CD4-positive, CD25-positive, alpha-beta regulatory T cell (primary cell): ENCODE measurements at regions not wholly inside any gene's neighbourhood (a gene's known extent, or its start where the extent isn't known, plus 50 kb on each side); places are given as distances from the start of the nearest gene placed in this dataset.

Experiments used
- ATAC-seq, 2 donors: fragments of 150-1000 bp; cut with Tn5 transposase; one replicate each; pipeline ENCODE4 v1.10.0; 2021; ENCODE audit warnings: low read depth in 2 of 2, moderate number of reproducible peaks in 2 of 2, moderate library complexity in 1 of 2
- DNase-seq, 3 donors: peaks; one replicate each; pipeline versions ENCODE4 v3.0.0 to v3.0.0-alpha.2; 2012 to 2022; ENCODE audit warnings: mixed read lengths in 1 of 3
- H3K27ac ChIP-seq: one replicate; pipeline ENCODE4 v1.7.0; 2013; ENCODE audit warnings: mild to moderate bottlenecking, low read length; ENCODE audit not compliant: insufficient read depth, poor library complexity, severe bottlenecking
- H3K27me3 ChIP-seq: one replicate; pipeline ENCODE4 v1.7.0; 2013; ENCODE audit warnings: low read length; ENCODE audit not compliant: control insufficient read depth, insufficient read depth
- H3K36me3 ChIP-seq: one replicate; pipeline ENCODE4 v1.7.0; 2013; ENCODE audit warnings: mild to moderate bottlenecking, low read length, moderate library complexity; ENCODE audit not compliant: control insufficient read depth, insufficient read depth
- H3K4me1 ChIP-seq: 2 replicates; pipeline ENCODE4 v1.7.0; 2013; ENCODE audit warnings: mild to moderate bottlenecking, low read length; ENCODE audit not compliant: insufficient read depth, control insufficient read depth, poor library complexity, severe bottlenecking
- H3K4me3 ChIP-seq: one replicate; pipeline ENCODE4 v1.7.0; 2013; ENCODE audit warnings: low read depth, mild to moderate bottlenecking, low read length, moderate library complexity
- H3K9me3 ChIP-seq, 2 experiments: 1 replicate in 1 of 2; 2 replicates in 1 of 2; pipeline ENCODE4 v1.7.0; 2013; ENCODE audit warnings: low read length in 2 of 2, mild to moderate bottlenecking in 1 of 2, moderate library complexity in 1 of 2; ENCODE audit not compliant: control insufficient read depth in 2 of 2
- H3K27ac Mint-ChIP-seq, 3 donors: one replicate each; pipeline ENCODE4 v1.8.0; 2020 to 2022; ENCODE audit warnings: mild to moderate bottlenecking in 3 of 3, mixed read lengths in 3 of 3, moderate library complexity in 2 of 3
- H3K27me3 Mint-ChIP-seq: one replicate; pipeline ENCODE4 v1.8.0; 2022; ENCODE audit warnings: mild to moderate bottlenecking, mixed read lengths
- H3K36me3 Mint-ChIP-seq: one replicate; pipeline ENCODE4 v1.8.0; 2020; ENCODE audit warnings: mixed read lengths
- H3K4me1 Mint-ChIP-seq, 4 donors: one replicate each; pipeline ENCODE4 v1.8.0; 2020 to 2022; ENCODE audit warnings: mixed read lengths in 4 of 4, mild to moderate bottlenecking in 1 of 4
- H3K4me3 Mint-ChIP-seq, 4 donors: one replicate each; pipeline ENCODE4 v1.8.0; 2020 to 2022; ENCODE audit warnings: mild to moderate bottlenecking in 4 of 4, mixed read lengths in 4 of 4, moderate library complexity in 3 of 4
- H3K9me3 Mint-ChIP-seq, 7 donors: one replicate each; pipeline ENCODE4 v1.8.0; 2020 to 2022; ENCODE audit warnings: mixed read lengths in 7 of 7, mild to moderate bottlenecking in 3 of 7, moderate library complexity in 2 of 7

DNA sequence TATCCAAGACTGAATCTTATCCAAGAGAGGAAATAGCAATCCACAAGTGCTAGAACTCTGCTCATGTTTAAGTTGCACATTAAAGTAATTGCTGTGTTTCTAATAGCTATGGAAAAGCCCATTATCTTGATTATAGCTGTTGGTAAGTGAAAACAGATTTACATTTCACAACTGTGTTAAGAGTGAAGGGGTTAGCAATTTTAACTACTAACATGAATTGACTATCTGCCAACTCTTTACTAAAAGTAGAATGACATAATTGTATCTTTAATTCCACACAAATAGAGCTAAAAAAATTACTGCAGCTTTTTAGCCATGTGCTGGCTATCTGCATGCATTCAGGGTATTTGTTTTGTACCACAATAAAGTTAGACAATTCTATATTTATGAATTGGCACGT, 277.9 kb upstream of the IRAK1BP1 start:
- no peak for DNase-seq
- Histone ChIP-seq H3K4me1 (no peaks in the 10 kb centered on the region), H3K36me3 (no peaks in the 10 kb centered on the region), H3K9me3 (no peaks in the 10 kb centered on the region), H3K27me3 (no peaks in the 10 kb centered on the region), H3K4me3 (no peak overlapping the region), H3K27ac (no peak overlapping the region)
- no peaks in the 10 kb centered on the region for H3K4me1 Mint-ChIP-seq
- H3K9me3 Mint-ChIP-seq = peaks cover 0 to 3% (median 0%) of the 10 kb centered on the region in 7 donors
- H3K4me3 Mint-ChIP-seq = no peak overlapping the region
- ATAC-seq = no peak
- H3K36me3 Mint-ChIP-seq = no peaks in the 10 kb centered on the region
- no peaks in the 10 kb centered on the region for H3K27me3 Mint-ChIP-seq
- H3K27ac Mint-ChIP-seq = no peak overlapping the region

DNA sequence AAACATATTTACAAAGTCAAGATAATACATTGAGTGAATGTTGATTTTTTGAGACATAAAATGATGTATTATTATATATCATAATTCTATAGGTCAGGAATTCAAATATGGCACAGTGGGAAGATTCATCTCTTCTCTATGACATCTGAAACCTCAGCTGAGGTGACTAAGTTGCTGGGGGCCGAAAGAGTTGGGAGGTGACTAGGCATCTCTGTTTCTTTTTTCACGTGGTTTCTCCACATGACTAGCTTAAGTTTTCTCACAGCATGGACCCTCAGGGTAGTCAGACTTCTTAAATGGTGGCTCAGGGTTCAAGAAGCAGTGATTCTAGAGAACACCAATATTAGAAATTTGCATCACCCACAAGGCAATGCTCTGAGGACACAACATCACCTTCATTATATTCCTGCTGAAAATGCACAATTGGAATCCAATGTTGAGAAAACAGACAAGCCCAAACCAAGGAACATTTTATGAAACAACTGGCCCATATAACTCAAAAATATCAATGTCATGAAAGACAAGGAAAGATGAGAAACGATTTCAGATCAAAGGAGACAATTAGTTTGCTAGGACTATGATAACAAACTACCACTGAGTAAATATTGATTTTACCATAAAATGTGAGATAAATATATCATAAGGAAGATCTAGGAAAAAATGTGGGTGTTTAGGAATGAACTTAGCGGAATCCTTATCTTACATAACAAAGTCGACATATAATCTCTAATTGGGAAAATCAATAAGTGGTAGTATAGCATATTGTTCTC, 273.3 kb upstream of the IRAK1BP1 start:
- no peaks in the 10 kb centered on the region for H3K36me3 ChIP-seq
- Mint-ChIP-seq H3K27me3 (no peaks in the 10 kb centered on the region), H3K9me3 (peaks cover 0 to 5% (median 0%) of the 10 kb centered on the region in 7 donors), H3K36me3 (no peaks in the 10 kb centered on the region), H3K27ac (no peak overlapping the region), H3K4me1 (no peaks in the 10 kb centered on the region), H3K4me3 (no peak overlapping the region)
- no peak overlapping the region for H3K27ac ChIP-seq
- H3K9me3 ChIP-seq = no peaks in the 10 kb centered on the region
- ATAC-seq (no peak), DNase-seq (no peak)
- H3K4me3 ChIP-seq = no peak overlapping the region
- no peaks in the 10 kb centered on the region for H3K4me1 ChIP-seq
- H3K27me3 ChIP-seq = no peaks in the 10 kb centered on the region

DNA sequence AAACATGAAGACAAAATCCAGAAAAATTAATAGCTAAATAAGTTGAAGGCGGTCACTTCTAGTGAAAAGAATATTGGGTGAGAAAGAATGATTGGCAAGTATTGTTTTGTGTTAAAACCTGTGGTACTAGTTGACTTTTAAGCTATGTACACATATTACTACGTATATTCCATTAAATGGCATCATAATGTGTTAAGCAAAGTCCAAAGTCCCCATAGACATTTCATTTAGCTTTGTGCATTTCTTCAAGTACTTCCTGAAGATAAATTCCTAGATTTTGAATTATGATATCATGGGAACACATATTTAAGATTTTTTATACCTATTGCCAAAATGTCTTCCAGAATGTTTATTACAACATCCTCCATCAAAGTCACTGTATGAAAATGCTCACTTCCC, 272.7 kb upstream of the IRAK1BP1 start:
- no peaks in the 10 kb centered on the region for H3K27me3 ChIP-seq
- H3K9me3 Mint-ChIP-seq = peaks cover 0 to 5% (median 0%) of the 10 kb centered on the region in 7 donors
- no peaks in the 10 kb centered on the region for H3K4me1 Mint-ChIP-seq
- ATAC-seq (no peak), DNase-seq (no peak)
- H3K36me3 ChIP-seq = no peaks in the 10 kb centered on the region
- H3K27me3 Mint-ChIP-seq = no peaks in the 10 kb centered on the region
- no peak overlapping the region for H3K4me3 Mint-ChIP-seq
- H3K36me3 Mint-ChIP-seq = no peaks in the 10 kb centered on the region
- H3K9me3 ChIP-seq = no peaks in the 10 kb centered on the region
- H3K4me3 ChIP-seq = no peak overlapping the region
- H3K27ac Mint-ChIP-seq = no peak overlapping the region
- H3K27ac ChIP-seq = no peak overlapping the region
- no peaks in the 10 kb centered on the region for H3K4me1 ChIP-seq

DNA sequence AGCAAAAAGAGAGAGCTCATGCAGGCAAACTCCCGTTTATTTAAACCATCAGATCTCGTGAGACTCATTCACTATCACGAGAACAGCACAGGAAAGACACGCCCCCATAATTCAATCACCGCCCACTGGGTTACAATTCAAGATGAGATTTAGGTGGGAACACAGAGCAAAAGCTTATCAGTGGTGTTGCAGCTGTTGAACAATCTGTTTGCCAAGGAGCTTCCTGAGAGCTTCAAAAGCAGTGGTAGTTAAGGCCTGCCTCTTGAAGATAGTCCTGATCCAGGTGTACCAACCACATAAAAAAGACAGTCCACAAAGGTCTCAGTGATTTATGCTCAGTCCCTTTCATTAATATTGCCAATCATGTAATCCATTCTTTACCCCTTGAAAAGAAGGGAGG, 269.4 kb upstream of the IRAK1BP1 start:
- ATAC-seq (no peak), DNase-seq (no peak)
- Mint-ChIP-seq H3K9me3 (peaks cover 0 to 3% (median 2%) of the 10 kb centered on the region in 7 donors), H3K36me3 (no peaks in the 10 kb centered on the region), H3K4me3 (no peak overlapping the region), H3K27me3 (no peaks in the 10 kb centered on the region), H3K27ac (no peak overlapping the region), H3K4me1 (no peaks in the 10 kb centered on the region)
- no peak overlapping the region for H3K4me3 ChIP-seq
- no peaks in the 10 kb centered on the region for H3K36me3 ChIP-seq
- H3K27me3 ChIP-seq = no peaks in the 10 kb centered on the region
- H3K27ac ChIP-seq = no peak overlapping the region
- H3K9me3 ChIP-seq = no peaks in the 10 kb centered on the region
- H3K4me1 ChIP-seq = no peaks in the 10 kb centered on the region

DNA sequence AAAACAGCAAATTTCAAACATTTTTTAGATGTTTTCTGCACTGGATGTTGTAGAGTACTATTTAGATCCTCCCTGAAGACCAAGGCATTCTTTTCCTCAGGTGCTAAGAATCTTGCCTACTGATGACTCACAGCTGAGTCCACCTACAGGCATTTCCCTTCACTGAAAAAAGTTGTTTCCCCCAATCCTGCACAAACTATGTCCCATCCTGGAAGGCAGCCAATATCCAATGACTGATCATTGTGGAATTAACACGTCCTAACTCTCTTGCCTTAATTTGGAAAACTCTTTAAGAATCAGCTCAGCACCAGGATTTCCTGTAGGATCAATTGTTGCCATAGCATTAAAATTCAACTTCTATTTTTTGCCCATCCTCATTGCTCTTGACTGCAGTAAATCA, 268.4 kb upstream of the IRAK1BP1 start:
- no peaks in the 10 kb centered on the region for H3K4me1 Mint-ChIP-seq
- H3K27me3 Mint-ChIP-seq = no peaks in the 10 kb centered on the region

DNA sequence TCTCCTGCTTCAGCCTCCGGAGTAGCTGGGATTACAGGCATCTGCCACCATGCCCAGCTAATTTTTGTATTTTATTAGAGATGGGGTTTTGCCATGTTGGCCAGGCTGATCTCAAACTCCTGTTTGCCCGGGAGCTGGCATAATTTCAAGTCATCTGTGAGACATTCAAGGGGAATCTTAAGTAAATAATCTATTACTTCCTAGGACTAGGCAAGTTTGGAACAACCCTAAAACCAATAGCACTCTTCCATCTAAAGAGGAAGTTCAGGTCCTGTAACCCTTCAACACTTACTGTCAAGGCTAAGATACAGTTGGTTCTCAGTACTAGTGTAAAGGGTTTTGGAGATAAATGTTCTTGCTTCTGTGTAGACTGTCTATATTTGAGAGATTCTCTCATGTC, 267.8 kb upstream of the IRAK1BP1 start:
- no peak overlapping the region for H3K4me3 Mint-ChIP-seq
- no peak for ATAC-seq
- no peaks in the 10 kb centered on the region for H3K27me3 Mint-ChIP-seq

More for the DNA sequence above, 268.4 kb upstream of the IRAK1BP1 start:
- no peak for DNase-seq
- Histone ChIP-seq H3K4me1 (no peaks in the 10 kb centered on the region), H3K27ac (no peak overlapping the region), H3K27me3 (no peaks in the 10 kb centered on the region), H3K36me3 (no peaks in the 10 kb centered on the region), H3K9me3 (no peaks in the 10 kb centered on the region), H3K4me3 (no peak overlapping the region)
- no peak overlapping the region for H3K4me3 Mint-ChIP-seq
- no peaks in the 10 kb centered on the region for H3K36me3 Mint-ChIP-seq
- no peak overlapping the region for H3K27ac Mint-ChIP-seq
- peaks cover 0 to 3% (median 2%) of the 10 kb centered on the region in 7 donors for H3K9me3 Mint-ChIP-seq
- ATAC-seq = no peak

DNA sequence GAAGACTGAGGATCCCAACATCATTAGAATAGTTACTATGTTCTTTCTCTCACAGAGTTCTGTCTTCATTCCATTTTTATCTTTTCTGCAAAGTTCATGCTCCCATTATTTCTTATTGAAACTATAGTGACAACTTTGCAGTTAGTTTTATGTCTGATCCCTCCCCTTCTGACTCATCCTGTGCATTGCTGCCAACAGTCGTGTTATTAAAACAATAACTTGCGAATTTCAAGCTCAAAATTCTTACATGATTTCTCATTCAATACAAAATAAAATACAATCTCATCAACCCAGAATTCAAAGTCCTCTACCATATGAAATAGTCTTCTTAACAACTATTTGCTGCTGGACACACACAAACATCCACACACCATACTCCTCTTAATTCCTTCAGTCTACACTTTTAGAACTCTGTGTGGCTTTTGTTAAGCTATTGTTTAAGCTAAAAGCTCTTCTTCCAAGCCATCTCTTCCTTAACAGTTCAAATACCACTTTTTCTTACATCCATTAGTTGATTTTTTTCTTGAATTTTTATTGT, 261.4 kb upstream of the IRAK1BP1 start:
- no peak overlapping the region for H3K4me3 ChIP-seq

More for the DNA sequence above, 267.8 kb upstream of the IRAK1BP1 start:
- H3K27ac Mint-ChIP-seq = no peak overlapping the region
- DNase-seq = no peak
- Histone ChIP-seq H3K4me3 (no peak overlapping the region), H3K27ac (no peak overlapping the region), H3K36me3 (no peaks in the 10 kb centered on the region), H3K9me3 (no peaks in the 10 kb centered on the region), H3K4me1 (no peaks in the 10 kb centered on the region), H3K27me3 (no peaks in the 10 kb centered on the region)
- H3K4me1 Mint-ChIP-seq = no peaks in the 10 kb centered on the region
- H3K36me3 Mint-ChIP-seq = no peaks in the 10 kb centered on the region
- peaks cover 0 to 3% (median 2%) of the 10 kb centered on the region in 7 donors for H3K9me3 Mint-ChIP-seq

DNA sequence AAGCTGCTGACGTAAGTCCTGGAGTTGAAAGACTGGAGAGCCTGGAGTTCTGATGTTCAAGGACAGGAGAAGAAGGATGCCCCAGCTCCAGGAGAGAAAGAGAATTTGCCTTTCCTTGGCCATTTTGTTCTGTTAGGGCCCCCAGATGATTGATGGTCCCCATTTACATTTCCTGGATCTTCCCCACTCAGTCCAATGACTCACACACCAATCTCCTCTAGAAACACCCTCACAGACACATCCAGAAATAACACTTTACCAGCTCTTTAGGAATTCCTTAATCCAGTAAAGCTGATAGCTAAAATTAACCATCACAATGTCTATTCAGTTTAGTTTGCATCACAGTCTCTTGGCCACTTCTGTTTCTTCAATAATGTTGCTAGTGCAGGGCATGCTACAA, 260.2 kb upstream of the IRAK1BP1 start:
- H3K4me3 Mint-ChIP-seq = no peak overlapping the region
- H3K27me3 Mint-ChIP-seq = no peaks in the 10 kb centered on the region
- no peak for DNase-seq
- no peaks in the 10 kb centered on the region for H3K36me3 ChIP-seq
- H3K27ac Mint-ChIP-seq = no peak overlapping the region
- ATAC-seq = no peak
- no peaks in the 10 kb centered on the region for H3K4me1 Mint-ChIP-seq
- H3K27ac ChIP-seq = no peak overlapping the region
- no peaks in the 10 kb centered on the region for H3K9me3 ChIP-seq
- no peak overlapping the region for H3K4me3 ChIP-seq
- H3K36me3 Mint-ChIP-seq = no peaks in the 10 kb centered on the region
- H3K27me3 ChIP-seq = no peaks in the 10 kb centered on the region
- no peaks in the 10 kb centered on the region for H3K9me3 Mint-ChIP-seq
- no peaks in the 10 kb centered on the region for H3K4me1 ChIP-seq

More for the DNA sequence above, 261.4 kb upstream of the IRAK1BP1 start:
- H3K4me1 Mint-ChIP-seq = no peaks in the 10 kb centered on the region
- no peaks in the 10 kb centered on the region for H3K27me3 ChIP-seq
- H3K4me3 Mint-ChIP-seq = no peak overlapping the region
- no peaks in the 10 kb centered on the region for H3K9me3 ChIP-seq
- no peaks in the 10 kb centered on the region for H3K9me3 Mint-ChIP-seq
- no peak overlapping the region for H3K27ac Mint-ChIP-seq
- no peak for ATAC-seq
- no peaks in the 10 kb centered on the region for H3K36me3 ChIP-seq
- H3K4me1 ChIP-seq = no peaks in the 10 kb centered on the region
- H3K27me3 Mint-ChIP-seq = no peaks in the 10 kb centered on the region
- no peak overlapping the region for H3K27ac ChIP-seq
- DNase-seq = no peak
- no peaks in the 10 kb centered on the region for H3K36me3 Mint-ChIP-seq
